C1 segment of cervical spinal cord (tissue), 14 donors: ENCODE measurements at regions not wholly inside any gene's neighbourhood (a gene's known extent, or its start where the extent isn't known, plus 50 kb on each side); places are given as distances from the start of the nearest gene placed in this dataset.
"Not testable (repeated sequence)": the region's sequence is repeated elsewhere in the genome, so short reads cannot be mapped to it uniquely, and the experiment has no call there.

Experiments
- DNase-seq, 14 donors: peaks; one replicate each; lab custom pipeline; 2025; lab: John Stamatoyannopoulos, UW

GRCh38 chr13:108082481-108082880, 132.9 kb downstream of the LIG4 start:
- DNase-seq = no peak

GRCh38 chr13:108077284-108077683, 138.1 kb downstream of the LIG4 start:
- no peak for DNase-seq

GRCh38 chr13:108074429-108074828, 140.9 kb downstream of the LIG4 start:
- not testable (repeated sequence) for DNase-seq

GRCh38 chr13:108070925-108071324, 144.4 kb downstream of the LIG4 start:
- DNase-seq = no peak

- DNase-seq = no peak
Observed at GRCh38 chr13:108070491-108070890, 144.8 kb downstream of the LIG4 start.

- no peak for DNase-seq
Observed at GRCh38 chr13:108069521-108070210, 145.7 kb downstream of the LIG4 start.

GRCh38 chr13:108064372-108064771, 151.0 kb downstream of the LIG4 start:
- DNase-seq = not testable (repeated sequence)

GRCh38 chr13:108060111-108060510, 155.2 kb downstream of the LIG4 start:
- no peak for DNase-seq

GRCh38 chr13:108056278-108056677, 159.1 kb downstream of the LIG4 start:
- DNase-seq = no peak

GRCh38 chr13:108049211-108049610, 166.1 kb downstream of the LIG4 start:
- no peak for DNase-seq

GRCh38 chr13:108044954-108045353, 170.4 kb downstream of the LIG4 start:
- no peak for DNase-seq

- not testable (repeated sequence) for DNase-seq
Observed at GRCh38 chr13:108042866-108043265, 172.5 kb downstream of the LIG4 start.

GRCh38 chr13:108037348-108037747, 178.0 kb downstream of the LIG4 start:
- no peak for DNase-seq

GRCh38 chr13:108036411-108036932, 178.9 kb downstream of the LIG4 start:
- no peak for DNase-seq

- DNase-seq = no peak
Observed at GRCh38 chr13:108034909-108035410, 180.4 kb downstream of the LIG4 start.

GRCh38 chr13:108033800-108034707, 181.3 kb downstream of the LIG4 start:
- DNase-seq = no peak

- no peak for DNase-seq
Observed at GRCh38 chr13:108031865-108032264, 183.5 kb downstream of the LIG4 start.

GRCh38 chr13:108030769-108031168, 184.6 kb downstream of the LIG4 start:
- DNase-seq = no peak

GRCh38 chr13:108026680-108027410, 188.5 kb downstream of the LIG4 start:
- DNase-seq = no peak

- DNase-seq = no peak
Observed at GRCh38 chr13:108020027-108020426, 195.3 kb downstream of the LIG4 start.

- DNase-seq = no peak
Observed at GRCh38 chr13:108018371-108018870, 196.9 kb downstream of the LIG4 start.
